Glomerular visceral epithelial cell (primary cell): ENCODE measurements at regions not wholly inside any gene's neighbourhood (a gene's known extent, or its start where the extent isn't known, plus 50 kb on each side); places are given as distances from the start of the nearest gene placed in this dataset.
"Not testable (repeated sequence)": the region's sequence is repeated elsewhere in the genome, so short reads cannot be mapped to it uniquely, and the experiment has no call there.

ENCODE experiments used
- DNase-seq: peaks from one replicate; pipeline ENCODE4 v3.0.0-alpha.2; 2016; ENCODE audit errors: extremely low spot score

DNA sequence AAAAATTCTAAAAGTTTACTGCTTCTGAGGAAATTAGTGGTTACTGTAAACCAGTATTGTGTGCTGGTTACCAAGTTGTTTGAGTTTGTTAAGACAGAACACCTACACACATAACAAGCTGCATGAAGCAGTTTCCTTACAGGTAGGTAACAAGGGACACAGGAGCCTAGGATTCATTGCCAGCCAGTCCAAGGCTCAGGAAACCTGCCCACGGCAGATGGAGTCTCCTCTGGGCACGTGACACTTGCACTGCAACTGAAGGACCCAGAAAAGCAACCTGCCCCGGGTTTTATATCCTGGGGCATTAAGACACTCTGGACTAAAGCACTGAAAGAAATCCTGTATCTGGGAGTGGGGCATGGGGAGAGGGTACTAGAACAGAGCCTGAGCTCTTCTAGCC, 639.3 kb downstream of the ADCYAP1 start:
- DNase-seq = no peak

DNA sequence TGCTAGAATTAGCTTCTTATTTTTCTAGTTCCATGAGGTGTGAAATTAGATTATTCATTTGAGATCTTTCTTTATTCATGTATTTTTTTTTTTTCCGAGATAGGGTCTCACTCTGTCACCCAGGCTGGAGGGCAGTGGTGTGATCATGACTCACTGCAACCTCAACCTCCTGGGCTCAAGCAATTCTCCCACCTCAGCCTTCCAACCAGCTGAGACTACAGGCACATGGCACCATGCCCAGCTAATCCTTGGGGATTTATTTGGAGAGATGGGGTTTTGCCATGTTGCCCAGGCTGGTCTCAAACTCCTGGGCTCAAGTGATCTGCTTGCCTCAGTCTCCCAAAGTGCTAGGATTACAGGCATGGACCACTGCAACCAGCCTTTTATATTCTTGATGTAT, 653.0 kb downstream of the ADCYAP1 start:
- DNase-seq = not testable (repeated sequence)

- no peak for DNase-seq
Observed at GRCh38 chr18:1559563-1559962, 654.9 kb downstream of the ADCYAP1 start.

GRCh38 chr18:1564793-1565192, 660.1 kb downstream of the ADCYAP1 start:
- DNase-seq = no peak

DNA sequence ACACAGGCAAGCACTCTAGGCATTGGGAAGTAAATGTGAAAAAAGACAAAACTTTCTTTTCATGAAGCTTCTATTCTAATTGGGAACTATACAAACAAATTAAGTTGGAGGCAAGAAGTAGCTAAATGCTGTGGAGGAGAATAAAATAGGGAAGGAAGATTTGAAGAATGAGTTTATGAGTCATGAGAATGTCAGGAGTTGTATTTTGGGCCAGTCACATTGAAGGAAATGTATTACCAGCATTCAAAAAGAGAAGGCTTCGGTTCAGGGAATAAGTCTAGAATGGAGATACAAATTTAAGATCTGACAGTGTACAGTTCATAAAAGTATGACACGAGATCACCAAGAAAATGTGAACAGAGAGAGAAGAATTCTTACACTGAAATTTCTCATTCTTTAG, 666.5 kb downstream of the ADCYAP1 start:
- DNase-seq = no peak

GRCh38 chr18:1573732-1574131, 669.1 kb downstream of the ADCYAP1 start:
- DNase-seq = no peak

GRCh38 chr18:1575084-1575483, 670.4 kb downstream of the ADCYAP1 start:
- DNase-seq = no peak

GRCh38 chr18:1578505-1578904, 673.8 kb downstream of the ADCYAP1 start:
- DNase-seq = no peak

- DNase-seq = no peak
Observed at GRCh38 chr18:1581581-1581980, 676.9 kb downstream of the ADCYAP1 start.

DNA sequence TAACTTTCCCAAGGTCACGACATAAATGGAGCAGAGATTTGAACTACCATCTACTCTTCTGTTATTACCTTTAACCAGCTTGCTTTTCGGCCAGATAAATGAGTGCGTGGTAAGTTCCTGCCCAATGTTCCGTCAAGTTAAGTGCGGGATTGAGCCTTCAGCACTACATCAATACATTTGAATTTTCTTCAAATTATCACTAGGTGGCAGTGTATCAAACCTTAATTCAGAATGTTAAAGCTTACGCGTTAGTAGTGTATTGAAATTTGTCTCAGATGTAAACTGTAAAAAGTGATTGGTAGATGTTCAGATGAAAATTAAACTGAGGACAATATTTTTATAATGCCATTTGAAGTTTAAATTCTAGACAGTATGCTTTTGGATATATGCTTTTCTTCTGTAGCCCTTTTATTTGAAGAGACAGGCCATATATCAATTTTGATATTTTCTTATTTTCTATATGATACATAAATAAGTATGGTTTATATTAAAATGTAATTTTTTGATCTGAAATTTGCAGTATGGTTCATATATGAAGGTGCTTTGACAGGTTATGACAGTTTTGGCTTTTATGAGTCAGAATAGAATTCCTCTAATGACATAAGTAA, 681.3 kb downstream of the ADCYAP1 start:
- DNase-seq = peak; percentile 23

DNA sequence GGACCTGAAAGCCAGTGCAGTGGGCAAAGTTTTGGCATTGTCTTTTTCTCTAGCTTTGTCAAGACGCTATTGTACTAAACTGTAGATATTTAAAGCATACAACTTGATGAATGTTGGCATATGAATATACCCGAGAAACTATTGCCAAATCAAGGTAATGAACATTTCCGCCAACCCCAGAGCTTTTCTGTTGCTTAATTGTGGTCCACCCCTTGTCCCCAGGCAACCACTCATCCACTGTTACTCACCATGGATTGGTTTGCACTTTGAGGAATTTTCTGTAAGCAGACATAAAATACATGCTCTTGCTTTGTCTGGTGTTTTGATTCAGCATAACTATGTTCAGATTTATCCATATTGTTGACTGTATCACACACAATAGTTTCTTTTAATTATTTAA, 688.4 kb downstream of the ADCYAP1 start:
- no peak for DNase-seq

DNA sequence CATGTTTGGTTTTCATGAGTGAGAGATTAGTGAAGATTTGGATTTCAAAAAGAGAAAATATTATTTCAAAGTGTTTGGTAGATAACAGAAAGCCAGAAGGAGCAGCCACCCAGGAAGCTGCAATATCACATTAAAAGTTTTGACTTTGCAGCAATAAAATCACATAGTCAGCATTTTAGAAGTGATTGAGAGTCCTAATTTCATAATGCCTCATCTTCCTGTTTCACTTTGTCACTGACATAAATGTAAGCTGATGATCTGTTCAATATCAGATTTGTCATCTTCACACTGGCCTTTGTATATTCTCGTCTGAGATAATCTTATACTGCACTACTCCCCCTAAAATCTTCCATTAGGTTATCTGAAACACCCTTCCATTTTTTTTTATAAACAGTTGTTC, 690.5 kb downstream of the ADCYAP1 start:
- DNase-seq = no peak

DNA sequence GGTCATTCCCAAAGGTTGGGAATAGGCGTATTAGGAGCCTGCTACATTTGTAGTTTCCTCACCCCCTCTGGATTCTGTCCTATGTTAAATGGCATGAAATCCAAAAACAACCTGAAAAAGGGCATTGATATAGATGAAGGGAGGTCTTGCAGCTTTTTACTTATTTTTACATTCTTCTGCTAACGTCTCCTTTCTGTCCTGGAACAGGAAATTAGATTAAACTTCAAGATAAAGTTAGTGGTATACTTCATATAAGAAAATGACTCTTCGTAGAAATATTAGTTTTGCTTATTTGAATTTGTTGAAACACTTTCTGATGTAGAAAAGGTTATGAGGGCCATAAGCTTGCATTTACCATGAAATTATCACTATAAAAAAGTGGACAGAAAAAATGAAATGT, 694.5 kb downstream of the ADCYAP1 start:
- no peak for DNase-seq

DNA sequence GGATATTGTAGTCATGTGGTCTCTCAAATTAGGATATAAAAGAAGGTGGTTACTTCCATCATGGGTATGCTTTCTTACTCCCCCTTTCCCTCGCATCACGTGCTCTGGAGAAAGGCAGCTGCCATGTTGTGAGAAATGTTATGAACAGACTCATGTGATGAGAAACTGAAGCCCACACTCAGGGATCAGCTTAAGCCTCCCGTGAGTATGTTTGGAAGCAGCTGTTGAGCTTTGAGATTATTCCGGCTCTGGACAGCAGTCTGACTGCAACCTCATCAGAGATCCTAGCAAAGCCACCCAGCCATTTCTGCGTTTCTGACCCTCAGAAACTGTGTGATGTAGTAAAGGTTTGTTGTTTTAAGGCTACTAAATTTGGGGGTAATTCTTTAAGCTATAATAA, 700.1 kb downstream of the ADCYAP1 start:
- no peak for DNase-seq

GRCh38 chr18:1618364-1618763, 713.7 kb downstream of the ADCYAP1 start:
- DNase-seq = no peak

GRCh38 chr18:1619507-1619906, 714.8 kb downstream of the ADCYAP1 start:
- no peak for DNase-seq

DNA sequence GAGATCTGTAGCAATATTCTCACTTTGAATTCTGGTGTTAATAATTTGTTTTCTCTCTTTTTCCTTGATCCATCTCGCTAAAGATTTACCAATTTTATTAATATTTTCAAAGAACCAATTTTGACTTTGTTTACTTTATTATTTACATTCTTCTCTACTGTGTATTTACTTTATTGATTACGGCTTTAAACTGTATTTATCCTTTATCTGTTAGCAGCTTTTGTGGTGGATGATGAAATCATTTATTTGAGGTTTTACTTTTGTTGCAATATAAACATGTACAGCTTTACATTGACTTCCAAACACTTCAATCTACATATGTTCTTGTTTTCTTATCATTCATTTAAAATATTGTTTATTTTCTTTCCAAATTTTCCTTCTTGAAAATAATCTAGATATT, 719.9 kb downstream of the ADCYAP1 start:
- DNase-seq = no peak

DNA sequence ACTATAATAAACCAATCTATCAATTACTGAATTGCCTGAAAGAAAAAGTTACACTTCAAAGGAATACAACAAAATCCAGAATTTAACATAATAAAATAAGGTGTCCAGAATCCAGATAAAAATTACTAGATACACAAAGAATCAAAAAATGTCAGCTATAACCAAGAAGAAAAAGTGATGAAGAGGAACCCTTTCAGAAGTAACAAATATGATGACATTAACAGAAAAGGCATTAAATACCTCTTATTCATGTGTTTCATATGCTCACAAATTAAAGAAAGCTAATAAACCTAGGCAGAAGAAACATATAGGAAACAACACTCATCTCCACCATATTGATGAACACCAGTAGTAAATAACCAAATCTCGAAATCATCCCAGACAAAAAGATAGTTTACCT, 722.8 kb downstream of the ADCYAP1 start:
- DNase-seq = no peak

DNA sequence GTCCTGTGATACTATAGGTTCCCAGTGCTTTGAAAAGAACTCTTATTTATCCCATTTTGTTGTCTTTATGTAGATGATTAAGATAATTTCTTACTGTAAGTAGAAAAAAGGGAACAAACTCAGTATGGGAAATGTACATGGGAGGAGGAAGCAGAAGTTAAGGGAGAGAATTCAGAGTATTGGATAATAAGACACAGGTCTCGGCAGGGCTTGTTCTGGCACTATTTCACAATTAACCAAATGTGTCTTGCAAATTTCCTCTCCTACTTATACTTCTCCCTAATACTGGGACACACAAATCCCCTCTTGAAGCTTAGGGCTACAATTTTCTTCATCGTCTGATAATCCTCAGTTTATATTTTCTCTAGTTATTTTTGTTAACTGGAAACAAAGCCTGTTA, 744.0 kb downstream of the ADCYAP1 start:
- no peak for DNase-seq

- DNase-seq = no peak
Observed at GRCh38 chr18:1652018-1652417, 747.3 kb downstream of the ADCYAP1 start.

- DNase-seq = no peak
Observed at GRCh38 chr18:1653873-1654272, 749.2 kb downstream of the ADCYAP1 start.

DNA sequence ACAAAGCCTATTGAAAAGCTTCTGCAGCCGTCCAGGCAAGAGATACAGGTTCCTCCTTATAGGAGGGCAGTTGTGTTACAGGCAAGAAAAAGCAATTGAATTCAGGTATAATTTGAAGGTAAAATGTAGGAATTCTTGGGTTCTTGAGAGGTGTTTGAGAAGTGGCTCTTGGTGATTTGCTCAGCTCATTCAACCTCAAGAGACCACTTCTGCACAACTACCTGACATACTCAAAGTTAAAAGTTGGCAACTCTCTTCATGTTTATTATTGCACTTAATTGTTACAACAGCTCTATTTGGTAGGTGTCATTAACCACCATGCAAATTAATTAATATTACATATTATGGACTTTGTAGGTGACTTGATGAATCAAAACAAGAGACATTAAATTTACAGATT, 753.2 kb downstream of the ADCYAP1 start:
- DNase-seq = no peak

DNA sequence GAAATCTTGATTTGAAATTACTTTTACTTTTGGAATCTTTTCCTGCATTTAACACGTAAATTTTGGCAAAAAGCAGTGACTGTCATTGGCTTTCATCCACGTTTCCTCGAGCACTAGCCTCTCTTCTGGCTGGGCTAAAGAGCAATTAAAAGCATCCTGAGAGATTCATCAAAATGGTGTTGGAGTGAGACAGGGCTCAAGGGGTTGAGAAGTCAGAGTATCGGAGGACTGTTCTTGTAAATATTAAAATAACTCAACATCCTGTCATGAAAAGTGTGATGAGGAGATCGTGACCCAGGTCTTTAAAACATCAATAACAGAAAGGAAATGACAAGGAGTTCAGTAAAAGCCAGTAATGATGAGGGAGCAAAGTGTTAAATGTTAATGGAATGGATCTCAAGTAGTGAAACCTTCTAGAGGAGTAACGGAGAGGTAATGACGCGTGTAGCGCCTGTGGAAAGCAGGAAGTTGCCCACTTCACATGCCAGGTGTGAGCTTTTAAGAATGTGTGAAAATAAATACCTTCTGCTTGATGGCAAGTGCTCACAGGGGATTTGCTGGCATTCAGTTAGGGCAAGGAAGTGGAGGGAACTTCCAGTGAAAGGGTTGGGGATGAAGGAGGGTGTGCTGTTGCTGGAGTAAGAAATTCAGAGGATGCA, 754.4 kb downstream of the ADCYAP1 start:
- DNase-seq = no peak
